ENCODE measurements at regions not wholly inside any gene's neighbourhood (a gene's known extent, or its start where the extent isn't known, plus 50 kb on each side); places are given as distances from the start of the nearest gene placed in this dataset.

DNA sequence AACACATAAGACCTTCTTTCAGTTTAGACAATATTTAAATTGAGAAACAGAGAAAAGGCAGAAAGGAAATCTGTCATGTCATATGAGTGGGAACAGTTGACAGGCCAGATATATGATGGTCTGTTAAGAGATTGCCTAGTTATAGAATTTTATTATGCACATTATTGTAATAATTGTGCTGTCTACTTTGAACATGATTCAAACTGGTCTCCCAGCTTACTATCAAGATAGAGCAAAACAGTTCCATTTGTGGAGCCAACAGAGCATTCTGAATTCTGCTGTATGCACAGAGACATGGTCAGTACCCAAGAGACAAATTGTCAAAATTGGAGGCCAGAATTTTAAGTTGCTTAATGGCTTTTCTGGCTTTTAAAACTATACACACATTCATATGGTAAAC is 139.4 kb downstream of the FBXO8 start:
- Histone ChIP-seq H3F3A (ENCODE audit: insufficient read depth) (no peaks in the 10 kb centered on the region), H3K36me3 (ENCODE audit: low read depth) (no peaks in the 10 kb centered on the region), H2AFZ (no peak overlapping the region), H3K27me3 (replicated peaks; ENCODE audit: insufficient read depth) (no peaks in the 10 kb centered on the region), H3K4me2 (ENCODE audit: unreplicated experiment) (no peak overlapping the region), H3K4me1 (ENCODE audit: insufficient read depth) (no peaks in the 10 kb centered on the region), H3K27ac (no peak overlapping the region), H3K4me3 (no peak overlapping the region), H3K9ac (no peak overlapping the region), H3K9me3 (ENCODE audit: low read depth) (no peaks in the 10 kb centered on the region), H3K9me2 (ENCODE audit: insufficient read depth) (no peaks in the 10 kb centered on the region), H4K20me1 (ENCODE audit: insufficient read depth) (no peaks in the 10 kb centered on the region), H3K79me2 (ENCODE audit: insufficient read depth) (no peaks in the 10 kb centered on the region)
- in situ Hi-C loops (cut with MboI): no loop called here
- TF ChIP-seq EZH2 (IDR thresholded peaks at IDR 0.05; ENCODE audit: insufficient read depth, poor library complexity, severe bottlenecking): no peak
- TF ChIP-seq EZH2phosphoT487 (IDR thresholded peaks at IDR 0.05; ENCODE audit: insufficient read depth, low read depth): no peak
- DNase-seq: no peak

GRCh38 chr4:174141876-174142275 is 141.6 kb downstream of the FBXO8 start:
- in situ Hi-C loops (cut with MboI): no loop called here

DNA sequence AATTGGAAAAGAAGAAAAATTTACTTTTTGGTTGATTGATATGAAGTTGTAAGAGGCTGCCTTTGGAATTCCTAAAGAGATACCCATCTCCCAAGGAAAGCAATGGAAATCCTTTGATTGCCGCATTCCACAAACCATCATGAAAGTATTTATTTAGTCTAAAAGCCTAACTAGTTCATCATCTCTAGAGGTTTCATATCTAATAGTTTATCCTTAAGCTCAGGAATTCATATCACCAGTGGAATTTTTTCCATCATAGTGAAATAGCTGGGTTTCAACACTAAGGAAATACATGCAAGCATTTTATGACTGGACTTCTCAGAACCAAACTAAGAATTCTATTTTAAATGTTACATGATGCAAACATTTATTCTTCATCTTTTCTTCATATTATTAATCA is 144.9 kb downstream of the FBXO8 start:
- no peaks in the 10 kb centered on the region for H3K9me2 ChIP-seq (ENCODE audit: insufficient read depth)
- H3K27ac ChIP-seq: no peak overlapping the region
- no peak overlapping the region for H3K4me3 ChIP-seq
- H3K79me2 ChIP-seq (ENCODE audit: insufficient read depth): no peaks in the 10 kb centered on the region
- no peaks in the 10 kb centered on the region for H4K20me1 ChIP-seq (ENCODE audit: insufficient read depth)
- DNase-seq: no peak
- H3K4me2 ChIP-seq (ENCODE audit: unreplicated experiment): no peak overlapping the region
- 92 to 100% methylated on average over 1 of the region's 1 CpG for WGBS, 2 experiments (ENCODE audit: low coverage in 1 of 2, low lambda C conversion rate in 2 of 2, missing lambda C conversion rate in 2 of 2)
- H3K27me3 ChIP-seq (replicated peaks; ENCODE audit: insufficient read depth): no peaks in the 10 kb centered on the region
- H3K4me1 ChIP-seq (ENCODE audit: insufficient read depth): peaks cover 23% of the 10 kb centered on the region; the same call in 1 of the 2 replicates
- H2AFZ ChIP-seq: no peak overlapping the region
- no peak overlapping the region for H3K9ac ChIP-seq
- H3K36me3 ChIP-seq (ENCODE audit: low read depth): no peaks in the 10 kb centered on the region
- no peaks in the 10 kb centered on the region for H3F3A ChIP-seq (ENCODE audit: insufficient read depth)
- TF ChIP-seq EZH2phosphoT487 (IDR thresholded peaks at IDR 0.05; ENCODE audit: insufficient read depth, low read depth) (no peak), EZH2 (IDR thresholded peaks at IDR 0.05; ENCODE audit: insufficient read depth, poor library complexity, severe bottlenecking) (no peak)
- H3K9me3 ChIP-seq (ENCODE audit: low read depth): no peaks in the 10 kb centered on the region
- in situ Hi-C loops (cut with MboI): no loop called here

More at GRCh38 chr4:174141876-174142275, 141.6 kb downstream of the FBXO8 start:
- H3K9me2 ChIP-seq (ENCODE audit: insufficient read depth): no peaks in the 10 kb centered on the region
- H3K36me3 ChIP-seq (ENCODE audit: low read depth): no peaks in the 10 kb centered on the region
- no peak overlapping the region for H3K27ac ChIP-seq
- H3K9me3 ChIP-seq (ENCODE audit: low read depth): no peaks in the 10 kb centered on the region
- H3K4me3 ChIP-seq: no peak overlapping the region
- DNase-seq: no peak
- H3F3A ChIP-seq (ENCODE audit: insufficient read depth): no peaks in the 10 kb centered on the region
- H2AFZ ChIP-seq: no peak overlapping the region
- no peaks in the 10 kb centered on the region for H3K27me3 ChIP-seq (replicated peaks; ENCODE audit: insufficient read depth)
- no peaks in the 10 kb centered on the region for H3K79me2 ChIP-seq (ENCODE audit: insufficient read depth)
- H4K20me1 ChIP-seq (ENCODE audit: insufficient read depth): no peaks in the 10 kb centered on the region
- WGBS, 2 experiments (ENCODE audit: low coverage in 1 of 2, low lambda C conversion rate in 2 of 2, missing lambda C conversion rate in 2 of 2): 74 to 78% methylated on average over 3 of the region's 3 CpGs
- no peak overlapping the region for H3K4me2 ChIP-seq (ENCODE audit: unreplicated experiment)
- TF ChIP-seq EZH2phosphoT487 (IDR thresholded peaks at IDR 0.05; ENCODE audit: insufficient read depth, low read depth): no peak
- no peak for TF ChIP-seq EZH2 (IDR thresholded peaks at IDR 0.05; ENCODE audit: insufficient read depth, poor library complexity, severe bottlenecking)
- H3K4me1 ChIP-seq (ENCODE audit: insufficient read depth): no peaks in the 10 kb centered on the region
- H3K9ac ChIP-seq: no peak overlapping the region

DNA sequence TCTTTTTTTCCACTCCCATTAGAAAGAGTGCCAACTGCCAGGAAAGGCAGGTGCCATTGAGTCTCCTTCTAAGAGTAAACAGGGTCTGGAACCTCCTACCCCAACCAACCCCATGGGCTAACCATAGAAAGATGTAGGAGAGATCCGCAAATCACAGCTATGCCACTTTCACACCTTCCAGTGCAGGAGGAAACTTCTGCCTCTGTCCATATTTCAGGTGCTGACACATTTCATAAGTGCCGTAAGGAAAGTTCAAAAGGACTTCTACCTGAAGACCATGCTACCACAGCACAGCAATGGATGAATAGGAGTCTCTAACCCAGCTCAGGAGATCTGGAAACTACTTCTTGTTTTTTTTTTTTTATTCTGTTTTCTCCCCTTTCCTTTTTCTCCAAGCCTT is 145.8 kb downstream of the FBXO8 start:
- Histone ChIP-seq H3K36me3 (ENCODE audit: low read depth) (no peaks in the 10 kb centered on the region), H3K4me1 (ENCODE audit: insufficient read depth) (peaks cover 23% of the 10 kb centered on the region; the same call in 1 of the 2 replicates), H3K27ac (no peak overlapping the region), H3K27me3 (replicated peaks; ENCODE audit: insufficient read depth) (no peaks in the 10 kb centered on the region), H3K9me2 (ENCODE audit: insufficient read depth) (no peaks in the 10 kb centered on the region), H4K20me1 (ENCODE audit: insufficient read depth) (no peaks in the 10 kb centered on the region), H3K4me2 (ENCODE audit: unreplicated experiment) (no peak overlapping the region), H2AFZ (no peak overlapping the region), H3F3A (ENCODE audit: insufficient read depth) (no peaks in the 10 kb centered on the region), H3K4me3 (no peak overlapping the region), H3K79me2 (ENCODE audit: insufficient read depth) (no peaks in the 10 kb centered on the region), H3K9me3 (ENCODE audit: low read depth) (no peaks in the 10 kb centered on the region), H3K9ac (no peak overlapping the region)
- in situ Hi-C loops (cut with MboI): no loop called here
- WGBS, 2 experiments (ENCODE audit: low coverage in 1 of 2, low lambda C conversion rate in 2 of 2, missing lambda C conversion rate in 2 of 2): 94 to 98% methylated on average over 2 of the region's 2 CpGs
- TF ChIP-seq EZH2phosphoT487 (IDR thresholded peaks at IDR 0.05; ENCODE audit: insufficient read depth, low read depth) (no peak), EZH2 (IDR thresholded peaks at IDR 0.05; ENCODE audit: insufficient read depth, poor library complexity, severe bottlenecking) (no peak)
- no peak for DNase-seq

- H3K79me2 ChIP-seq (ENCODE audit: insufficient read depth): no peaks in the 10 kb centered on the region
- H3K27me3 ChIP-seq (replicated peaks; ENCODE audit: insufficient read depth): no peaks in the 10 kb centered on the region
- no peaks in the 10 kb centered on the region for H3K9me3 ChIP-seq (ENCODE audit: low read depth)
- TF ChIP-seq EZH2 (IDR thresholded peaks at IDR 0.05; ENCODE audit: insufficient read depth, poor library complexity, severe bottlenecking): no peak
- TF ChIP-seq EZH2phosphoT487 (IDR thresholded peaks at IDR 0.05; ENCODE audit: insufficient read depth, low read depth): no peak
- H3F3A ChIP-seq (ENCODE audit: insufficient read depth): no peaks in the 10 kb centered on the region
- H4K20me1 ChIP-seq (ENCODE audit: insufficient read depth): no peaks in the 10 kb centered on the region
- H3K4me2 ChIP-seq (ENCODE audit: unreplicated experiment): peak overlapping the region; percentile 91
- H2AFZ ChIP-seq: peak overlapping the region; percentile 93
- H3K27ac ChIP-seq: no peak overlapping the region
- H3K9ac ChIP-seq: peak overlapping the region; percentile 54
- peak; percentile 49 for DNase-seq
- peak overlapping the region; percentile 71 for H3K4me3 ChIP-seq
- H3K4me1 ChIP-seq (ENCODE audit: insufficient read depth): peaks cover 23% of the 10 kb centered on the region; the same call in 1 of the 2 replicates
- 1 to 4% methylated on average over 12 of the region's 12 CpGs for WGBS, 2 experiments (ENCODE audit: low coverage in 1 of 2, low lambda C conversion rate in 2 of 2, missing lambda C conversion rate in 2 of 2)
- in situ Hi-C loops (cut with MboI): no loop called here
- no peaks in the 10 kb centered on the region for H3K36me3 ChIP-seq (ENCODE audit: low read depth)
- no peaks in the 10 kb centered on the region for H3K9me2 ChIP-seq (ENCODE audit: insufficient read depth)
Measured at GRCh38 chr4:174135936-174136406, 147.5 kb downstream of the FBXO8 start.

All from GM23248 (cell line).